Aorta (tissue), 5 donors: ENCODE measurements at regions not wholly inside any gene's neighbourhood (a gene's known extent, or its start where the extent isn't known, plus 50 kb on each side); places are given as distances from the start of the nearest gene placed in this dataset.

Source experiments
- ATAC-seq: fragments of 200-7000 bp; cut with Tn5 transposase; one replicate; pipeline ENCODE4 v1.9.1; 2022; ENCODE audit warnings: moderate library complexity; ENCODE audit not compliant: low FRiP score
- DNase-seq, 2 donors: peaks; one replicate each; pipeline ENCODE4 v3.0.0-alpha.2; 2020
- H3K27ac ChIP-seq, 2 donors: one replicate each; pipeline ENCODE4 v1.5.1; 2013; ENCODE audit warnings: low read length in 2 of 2, mild to moderate bottlenecking in 2 of 2, moderate library complexity in 2 of 2, control low read depth in 1 of 2, inconsistent platforms in 1 of 2, low read depth in 1 of 2
- H3K27me3 ChIP-seq, 2 donors: one replicate each; pipeline ENCODE4 v1.6.1; 2013; ENCODE audit warnings: control low read depth in 1 of 2, low read length in 1 of 2, mild to moderate bottlenecking in 1 of 2, moderate library complexity in 1 of 2; ENCODE audit not compliant: insufficient read depth in 2 of 2, control insufficient read depth in 1 of 2
- H3K36me3 ChIP-seq, 2 donors: one replicate each; pipeline ENCODE4 v1.6.1; 2013; ENCODE audit warnings: control low read depth in 1 of 2, low read length in 1 of 2, mild to moderate bottlenecking in 1 of 2; ENCODE audit not compliant: insufficient read depth in 2 of 2, control insufficient read depth in 1 of 2
- H3K4me1 ChIP-seq, 2 donors: one replicate each; pipeline ENCODE4 v1.6.1; 2013; ENCODE audit warnings: low read length in 2 of 2, control low read depth in 1 of 2, mild to moderate bottlenecking in 1 of 2, moderate library complexity in 1 of 2; ENCODE audit not compliant: insufficient read depth in 2 of 2, control insufficient read depth in 1 of 2
- H3K4me3 ChIP-seq, 2 donors: one replicate each; pipeline ENCODE4 v1.5.1; 2013; ENCODE audit warnings: low read length in 2 of 2, control low read depth in 1 of 2, mild to moderate bottlenecking in 1 of 2
- H3K9me3 ChIP-seq: one replicate; pipeline ENCODE4 v1.6.1; 2013; ENCODE audit warnings: mild to moderate bottlenecking, low read length; ENCODE audit not compliant: control insufficient read depth
- WGBS, 2 donors: extraction: QIAGEN DNeasy Blood & Tissue Kit; methylation state at CpG; one replicate each; pipeline ENCODE4 v1.1.7; 2013; 5-methylcytosine and 5-hydroxymethylcytosine counted together
- intact Hi-C, 2 donors: fragments of 100-400 bp; cut with DNase I; formaldehyde crosslinking; loops; one replicate each; pipeline versions ENCODE4 v1.14.2 to v1.15.0; 2022
- donor health status: healthy with polysubstance abuse.
- donor health status: Bipolar disorder and iron deficiency.
- donor health status: DM: no; HTN: no; CAD: no.
- donor health status: DM: no; HTN: no; CAD: no.
- donor health status: DM: yes; HTN: yes; CAD: no.

- no peak for ATAC-seq
- 52 to 62% methylated on average over 6 of the region's 6 CpGs for WGBS, 2 donors
Observed at GRCh38 chr2:180205621-180206235, 198.6 kb upstream of the CWC22 start.

DNA sequence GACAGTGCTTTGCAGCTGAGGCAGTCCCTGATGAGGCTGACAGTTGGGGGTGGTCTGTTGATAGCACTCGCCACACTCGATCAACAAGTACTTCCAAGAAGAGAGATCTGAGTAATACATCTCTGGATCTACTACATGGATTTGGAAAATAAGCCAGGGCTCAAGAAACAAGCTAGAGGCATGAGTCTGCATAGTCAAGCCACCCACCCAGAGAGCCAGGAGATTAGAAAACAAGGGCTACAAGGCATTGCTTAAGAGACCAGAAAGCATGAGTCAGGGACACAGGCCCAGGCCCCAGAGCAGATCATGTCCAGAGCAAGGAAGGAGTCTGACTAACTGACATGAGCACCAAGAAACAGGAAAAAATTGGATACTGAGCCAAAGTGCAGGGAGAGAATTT lies 196.9 kb upstream of the CWC22 start:
- no peaks in the 10 kb centered on the region for H3K27me3 ChIP-seq
- H3K4me3 ChIP-seq: no peak overlapping the region
- peak; percentile 58 for ATAC-seq
- H3K36me3 ChIP-seq: no peaks in the 10 kb centered on the region
- no peak overlapping the region for H3K27ac ChIP-seq
- no peaks in the 10 kb centered on the region for H3K4me1 ChIP-seq
- no peaks in the 10 kb centered on the region for H3K9me3 ChIP-seq
- peak in 1 of 2 donors; percentile 52 for DNase-seq
- 86 to 96% methylated on average over 2 of the region's 2 CpGs for WGBS, 2 donors
- intact Hi-C loops: no loop called here

More at GRCh38 chr2:180205621-180206235, 198.6 kb upstream of the CWC22 start:
- Histone ChIP-seq H3K27ac (no peak overlapping the region), H3K36me3 (no peaks in the 10 kb centered on the region), H3K27me3 (no peaks in the 10 kb centered on the region), H3K4me3 (no peak overlapping the region), H3K9me3 (no peaks in the 10 kb centered on the region), H3K4me1 (no peaks in the 10 kb centered on the region)
- no peak for DNase-seq
- intact Hi-C loops: no loop called here

- no peak for DNase-seq
- WGBS, 2 donors: 10 to 16% methylated on average over 7 of the region's 7 CpGs
- Histone ChIP-seq H3K27ac (no peak overlapping the region), H3K9me3 (no peaks in the 10 kb centered on the region), H3K4me3 (no peak overlapping the region), H3K36me3 (no peaks in the 10 kb centered on the region), H3K27me3 (no peaks in the 10 kb centered on the region), H3K4me1 (no peaks in the 10 kb centered on the region)
- intact Hi-C loops: no loop called here
- no peak for ATAC-seq
Observed at GRCh38 chr2:180202467-180202951, 195.4 kb upstream of the CWC22 start.

DNA sequence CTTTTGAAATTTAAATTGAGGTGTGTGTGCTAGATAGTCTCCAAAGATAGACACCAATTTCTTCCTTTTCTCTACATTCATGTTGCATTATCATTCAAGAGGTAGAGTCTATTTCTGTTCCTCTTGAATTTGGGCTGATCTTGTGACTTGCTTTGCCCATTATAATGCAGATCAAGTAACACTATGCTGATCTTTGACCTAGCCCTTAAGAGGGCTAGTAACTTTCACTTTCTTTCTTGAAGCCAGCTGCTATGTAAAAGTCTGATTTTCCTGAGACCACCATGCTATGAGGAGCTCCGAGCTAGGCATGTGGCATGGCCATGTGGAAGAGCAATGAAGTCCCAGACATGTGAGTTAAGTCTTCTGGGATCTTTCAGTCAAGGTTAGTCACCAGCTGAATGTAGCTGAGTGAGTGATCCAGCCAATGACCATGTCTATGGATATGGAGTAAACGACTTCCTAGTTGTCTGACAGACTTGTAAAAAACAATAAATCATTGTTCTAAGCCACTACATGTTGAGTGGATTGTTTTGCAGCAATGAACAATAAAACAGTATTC lies 189.4 kb upstream of the CWC22 start:
- no peaks in the 10 kb centered on the region for H3K9me3 ChIP-seq
- 48 to 52% methylated on average over 2 of the region's 2 CpGs for WGBS, 2 donors
- intact Hi-C loops: no loop called here
- DNase-seq (no peak), ATAC-seq (no peak)
- H3K4me3 ChIP-seq: no peak overlapping the region
- H3K27ac ChIP-seq: no peak overlapping the region
- H3K27me3 ChIP-seq: no peaks in the 10 kb centered on the region
- no peaks in the 10 kb centered on the region for H3K36me3 ChIP-seq
- no peaks in the 10 kb centered on the region for H3K4me1 ChIP-seq

DNA sequence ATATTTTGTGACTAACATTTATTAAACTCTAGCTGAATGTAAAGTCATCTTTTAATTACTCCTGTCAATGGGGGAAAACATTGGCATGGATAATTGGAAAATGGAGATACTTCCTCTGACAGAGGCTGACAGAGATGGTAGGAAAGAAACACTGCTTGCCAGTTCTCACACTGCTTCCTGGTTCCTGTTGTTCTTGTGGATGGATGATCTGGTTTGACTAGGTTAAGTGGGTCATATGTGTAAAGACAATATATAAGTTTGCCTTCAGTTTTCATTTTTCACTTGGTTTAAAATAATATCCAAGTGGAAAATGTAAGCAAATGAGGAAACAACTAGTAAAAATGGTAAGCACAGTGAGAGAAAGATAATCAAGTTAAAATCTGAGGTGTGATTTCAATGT lies 188.8 kb upstream of the CWC22 start:
- intact Hi-C loops: no loop called here
- no peak for ATAC-seq

DNA sequence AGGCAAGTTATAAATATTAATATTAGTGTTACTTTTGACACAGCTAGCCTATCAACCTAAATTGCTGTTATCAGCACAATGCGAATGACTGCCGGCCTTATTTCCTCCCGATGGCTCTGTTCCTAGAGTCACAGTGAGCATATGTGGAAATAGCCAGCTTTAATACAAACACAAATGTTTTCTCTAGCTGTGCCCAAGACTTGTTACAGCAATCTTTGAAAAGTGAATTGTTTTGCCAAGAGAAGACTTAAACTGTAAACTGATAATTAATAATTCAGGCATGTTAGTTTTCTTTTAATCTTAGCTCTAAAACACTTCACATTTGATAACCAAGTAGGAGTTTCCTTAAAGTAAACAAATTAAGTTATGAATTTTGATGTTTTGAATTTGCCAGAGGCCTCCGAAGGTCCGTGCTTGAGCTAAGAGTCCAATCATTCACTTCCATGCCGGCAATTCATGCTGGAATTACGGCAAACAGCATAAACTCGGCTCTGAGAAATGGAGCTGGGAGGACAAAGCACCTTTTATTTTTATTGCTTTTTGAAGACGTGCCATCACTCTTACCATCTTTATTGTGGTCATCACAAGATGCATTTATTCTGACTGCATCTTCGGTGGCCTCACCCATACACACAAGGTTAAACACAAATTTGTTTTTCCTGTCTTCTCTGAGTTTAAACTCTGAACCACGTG lies 184.5 kb upstream of the CWC22 start:
- no peaks in the 10 kb centered on the region for H3K9me3 ChIP-seq
- intact Hi-C loops: no loop called here
- no peak overlapping the region for H3K4me3 ChIP-seq
- no peaks in the 10 kb centered on the region for H3K36me3 ChIP-seq
- WGBS, 2 donors: 37% methylated on average over 11 of the region's 11 CpGs
- no peaks in the 10 kb centered on the region for H3K4me1 ChIP-seq
- no peak for ATAC-seq
- DNase-seq: no peak
- H3K27me3 ChIP-seq: no peaks in the 10 kb centered on the region
- H3K27ac ChIP-seq: no peak overlapping the region

More for the DNA sequence above, 188.8 kb upstream of the CWC22 start:
- Histone ChIP-seq H3K36me3 (no peaks in the 10 kb centered on the region), H3K4me3 (no peak overlapping the region), H3K4me1 (no peaks in the 10 kb centered on the region), H3K9me3 (no peaks in the 10 kb centered on the region), H3K27me3 (no peaks in the 10 kb centered on the region), H3K27ac (no peak overlapping the region)
- DNase-seq: no peak

GRCh38 chr2:180190851-180191250 lies 183.8 kb upstream of the CWC22 start:
- no peaks in the 10 kb centered on the region for H3K9me3 ChIP-seq
- no peak for ATAC-seq
- 69% methylated on average over 2 of the region's 2 CpGs for WGBS, 2 donors
- intact Hi-C loops: no loop called here
- no peak for DNase-seq
- H3K36me3 ChIP-seq: no peaks in the 10 kb centered on the region
- no peaks in the 10 kb centered on the region for H3K27me3 ChIP-seq
- no peaks in the 10 kb centered on the region for H3K4me1 ChIP-seq
- H3K27ac ChIP-seq: no peak overlapping the region
- H3K4me3 ChIP-seq: no peak overlapping the region

DNA sequence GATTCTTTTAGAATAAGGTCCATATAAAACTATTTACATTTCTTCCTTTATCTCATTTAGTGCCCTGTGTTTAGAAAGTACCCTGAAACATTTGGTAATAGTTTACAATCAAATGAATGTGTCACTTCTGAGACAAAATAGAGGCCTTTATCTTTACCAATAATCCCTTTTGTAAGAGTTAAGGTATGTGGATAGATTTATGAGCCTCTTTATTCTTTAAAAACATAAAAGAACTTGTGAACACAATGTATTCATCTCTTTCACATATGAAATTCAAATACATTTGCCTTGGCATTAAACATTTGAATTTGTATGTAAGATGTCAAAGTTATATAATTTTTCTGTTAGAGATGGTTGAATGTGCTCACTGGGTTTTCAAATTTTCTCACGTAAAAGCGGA lies 180.5 kb upstream of the CWC22 start:
- Histone ChIP-seq H3K9me3 (no peaks in the 10 kb centered on the region), H3K4me1 (no peaks in the 10 kb centered on the region), H3K27me3 (no peaks in the 10 kb centered on the region), H3K36me3 (no peaks in the 10 kb centered on the region), H3K4me3 (no peak overlapping the region), H3K27ac (no peak overlapping the region)
- ATAC-seq (no peak), DNase-seq (no peak)
- 37 to 58% methylated on average over 2 of the region's 2 CpGs for WGBS, 2 donors
- intact Hi-C loops: no loop called here

GRCh38 chr2:180184506-180184905 lies 177.4 kb upstream of the CWC22 start:
- no peak for ATAC-seq
- no peaks in the 10 kb centered on the region for H3K36me3 ChIP-seq
- intact Hi-C loops: no loop called here
- 67 to 70% methylated on average over 2 of the region's 2 CpGs for WGBS, 2 donors
- H3K4me1 ChIP-seq: no peaks in the 10 kb centered on the region
- no peak overlapping the region for H3K4me3 ChIP-seq
- no peak overlapping the region for H3K27ac ChIP-seq
- H3K9me3 ChIP-seq: no peaks in the 10 kb centered on the region
- DNase-seq: no peak
- no peaks in the 10 kb centered on the region for H3K27me3 ChIP-seq
